ENCODE measurements at regions not wholly inside any gene's neighbourhood (a gene's known extent, or its start where the extent isn't known, plus 50 kb on each side); places are given as distances from the start of the nearest gene placed in this dataset.
"Not testable (repeated sequence)": the region's sequence is repeated elsewhere in the genome, so short reads cannot be mapped to it uniquely, and the experiment has no call there.

DNA sequence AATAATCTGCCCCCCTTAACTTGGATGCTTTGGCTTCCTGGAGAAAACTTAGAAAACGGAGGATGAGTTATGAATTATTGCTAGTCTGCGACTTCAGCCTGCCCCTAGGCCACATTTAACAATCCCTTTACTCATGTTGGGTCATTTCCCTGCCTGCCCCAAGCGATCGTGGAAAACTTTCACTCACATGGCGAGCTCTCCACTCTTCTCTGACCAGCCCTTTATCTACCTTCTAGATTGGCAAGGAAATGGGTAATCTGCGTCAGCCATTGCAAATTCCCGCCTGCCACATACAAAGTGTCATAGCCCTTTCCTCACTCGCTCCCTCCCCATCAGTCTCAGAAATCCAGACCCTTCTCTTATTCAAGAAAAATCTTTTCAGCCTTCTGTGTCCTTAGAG lies 154.3 kb upstream of the IRS2 start:
- intact Hi-C loops (cut with micrococcal nuclease; ENCODE audit: unreplicated experiment) = no loop called here
- no TSS peak for BruUV-seq (replicated peaks)
- Mint-ChIP-seq H3K4me3 (ENCODE audit: low read depth, unreplicated experiment) (no peak overlapping the region), H3K27me3 (ENCODE audit: unreplicated experiment) (no peaks in the 10 kb centered on the region), H3K9me3 (ENCODE audit: low read depth, unreplicated experiment) (no peaks in the 10 kb centered on the region), H3K4me1 (ENCODE audit: low read depth, unreplicated experiment) (no peaks in the 10 kb centered on the region), H3K36me3 (ENCODE audit: insufficient read depth, unreplicated experiment) (peaks cover 3% of the 10 kb centered on the region), H3K27ac (ENCODE audit: unreplicated experiment) (no peak overlapping the region)
- TF ChIP-seq, protein P1, sequence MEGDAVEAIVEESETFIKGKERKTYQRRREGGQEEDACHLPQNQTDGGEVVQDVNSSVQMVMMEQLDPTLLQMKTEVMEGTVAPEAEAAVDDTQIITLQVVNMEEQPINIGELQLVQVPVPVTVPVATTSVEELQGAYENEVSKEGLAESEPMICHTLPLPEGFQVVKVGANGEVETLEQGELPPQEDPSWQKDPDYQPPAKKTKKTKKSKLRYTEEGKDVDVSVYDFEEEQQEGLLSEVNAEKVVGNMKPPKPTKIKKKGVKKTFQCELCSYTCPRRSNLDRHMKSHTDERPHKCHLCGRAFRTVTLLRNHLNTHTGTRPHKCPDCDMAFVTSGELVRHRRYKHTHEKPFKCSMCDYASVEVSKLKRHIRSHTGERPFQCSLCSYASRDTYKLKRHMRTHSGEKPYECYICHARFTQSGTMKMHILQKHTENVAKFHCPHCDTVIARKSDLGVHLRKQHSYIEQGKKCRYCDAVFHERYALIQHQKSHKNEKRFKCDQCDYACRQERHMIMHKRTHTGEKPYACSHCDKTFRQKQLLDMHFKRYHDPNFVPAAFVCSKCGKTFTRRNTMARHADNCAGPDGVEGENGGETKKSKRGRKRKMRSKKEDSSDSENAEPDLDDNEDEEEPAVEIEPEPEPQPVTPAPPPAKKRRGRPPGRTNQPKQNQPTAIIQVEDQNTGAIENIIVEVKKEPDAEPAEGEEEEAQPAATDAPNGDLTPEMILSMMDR (IDR thresholded peaks at IDR 0.05; ENCODE audit: unreplicated experiment) = no peak
- DNase-seq = no peak
- CTCF ChIA-PET = no interaction called here

DNA sequence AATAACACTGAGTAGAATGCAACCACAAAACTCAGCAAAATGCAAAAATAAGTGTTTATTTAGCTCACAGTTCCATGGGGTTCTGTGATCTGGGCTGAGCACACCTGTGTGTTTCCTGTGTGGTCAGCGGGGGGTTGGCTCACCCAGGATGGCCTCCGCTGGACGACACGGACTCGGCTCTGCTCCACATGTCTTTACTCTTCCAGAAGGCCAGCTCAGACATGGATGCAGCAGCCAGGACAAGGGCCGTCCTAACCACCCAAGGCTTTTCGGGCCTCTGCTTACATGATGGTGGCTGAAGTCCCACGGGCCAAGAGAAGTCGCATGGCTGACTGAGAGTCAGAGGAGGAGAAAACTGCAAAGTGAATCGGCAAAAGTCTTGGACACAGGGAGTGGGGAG lies 153.5 kb upstream of the IRS2 start:
- Mint-ChIP-seq H3K27ac (ENCODE audit: unreplicated experiment) (no peak overlapping the region), H3K4me1 (ENCODE audit: low read depth, unreplicated experiment) (no peaks in the 10 kb centered on the region), H3K27me3 (ENCODE audit: unreplicated experiment) (no peaks in the 10 kb centered on the region), H3K4me3 (ENCODE audit: low read depth, unreplicated experiment) (no peak overlapping the region), H3K9me3 (ENCODE audit: low read depth, unreplicated experiment) (no peaks in the 10 kb centered on the region), H3K36me3 (ENCODE audit: insufficient read depth, unreplicated experiment) (no peaks in the 10 kb centered on the region)
- DNase-seq = no peak
- TF ChIP-seq, protein P1 (IDR thresholded peaks at IDR 0.05; ENCODE audit: unreplicated experiment) = no peak
- intact Hi-C loops (cut with micrococcal nuclease; ENCODE audit: unreplicated experiment) = no loop called here
- no TSS peak for BruUV-seq (replicated peaks)
- CTCF ChIA-PET = no interaction called here

DNA sequence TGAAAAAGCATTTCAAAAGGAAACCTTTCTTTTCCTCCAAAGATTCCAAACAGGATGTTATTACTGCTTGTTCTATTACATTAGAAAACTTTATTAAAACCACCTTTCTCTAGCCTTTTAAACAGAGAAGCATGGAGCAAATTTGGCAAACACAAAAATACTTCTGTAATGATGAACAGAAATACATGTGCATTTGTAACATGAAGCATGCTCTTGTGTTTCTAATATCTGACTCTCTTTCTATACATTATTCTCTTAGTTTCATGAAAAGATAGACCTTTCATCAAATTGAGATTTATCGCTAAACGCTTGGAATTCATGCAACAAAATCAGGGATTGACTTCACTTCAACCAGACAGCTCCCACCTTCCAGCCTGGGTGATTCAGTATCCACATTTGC lies 152.8 kb upstream of the IRS2 start:
- Mint-ChIP-seq H3K9me3 (ENCODE audit: low read depth, unreplicated experiment) (no peaks in the 10 kb centered on the region), H3K27me3 (ENCODE audit: unreplicated experiment) (no peaks in the 10 kb centered on the region), H3K36me3 (ENCODE audit: insufficient read depth, unreplicated experiment) (no peaks in the 10 kb centered on the region), H3K4me3 (ENCODE audit: low read depth, unreplicated experiment) (no peak overlapping the region), H3K4me1 (ENCODE audit: low read depth, unreplicated experiment) (no peaks in the 10 kb centered on the region), H3K27ac (ENCODE audit: unreplicated experiment) (no peak overlapping the region)
- BruUV-seq (replicated peaks) = no TSS peak
- intact Hi-C loops (cut with micrococcal nuclease; ENCODE audit: unreplicated experiment) = no loop called here
- CTCF ChIA-PET = no interaction called here
- TF ChIP-seq, protein P1 (IDR thresholded peaks at IDR 0.05; ENCODE audit: unreplicated experiment) = no peak
- no peak for DNase-seq

DNA sequence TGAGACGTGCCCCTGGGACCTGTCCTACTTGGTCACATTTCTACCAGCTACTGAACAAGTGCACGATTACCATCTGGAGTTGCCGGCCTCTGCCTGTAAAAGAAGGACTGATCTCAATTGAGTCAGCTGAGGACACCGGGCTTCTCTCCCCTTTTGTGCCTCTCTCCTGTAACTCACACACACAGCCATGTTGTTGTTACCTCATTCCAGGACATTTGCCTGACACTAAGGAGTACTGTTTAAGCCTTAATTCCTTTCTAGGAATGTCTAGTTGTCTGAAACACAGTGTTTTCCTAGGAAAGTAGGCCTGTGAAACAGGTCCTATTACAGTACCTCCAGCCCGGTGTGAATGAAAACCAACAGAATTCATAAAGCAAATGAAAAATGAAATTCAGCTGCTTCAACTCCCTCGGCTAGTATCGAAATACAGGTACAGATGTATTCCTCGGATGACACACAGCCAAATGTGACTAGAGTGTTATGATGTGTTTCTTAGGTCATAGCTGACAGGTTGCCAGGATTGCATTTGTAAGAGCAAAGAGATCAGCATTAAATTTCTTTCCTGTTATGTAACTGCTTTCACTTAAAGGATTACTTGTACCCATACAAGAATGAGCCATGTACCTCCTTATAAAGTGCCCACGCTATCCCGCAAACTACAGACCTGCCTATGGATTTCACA lies 152.0 kb upstream of the IRS2 start:
- no TSS peak for BruUV-seq (replicated peaks)
- Mint-ChIP-seq H3K36me3 (ENCODE audit: insufficient read depth, unreplicated experiment) (no peaks in the 10 kb centered on the region), H3K4me3 (ENCODE audit: low read depth, unreplicated experiment) (no peak overlapping the region), H3K9me3 (ENCODE audit: low read depth, unreplicated experiment) (no peaks in the 10 kb centered on the region), H3K27ac (ENCODE audit: unreplicated experiment) (no peak overlapping the region), H3K4me1 (ENCODE audit: low read depth, unreplicated experiment) (no peaks in the 10 kb centered on the region), H3K27me3 (ENCODE audit: unreplicated experiment) (no peaks in the 10 kb centered on the region)
- no peak for DNase-seq
- TF ChIP-seq, protein P1 (IDR thresholded peaks at IDR 0.05; ENCODE audit: unreplicated experiment) = no peak
- intact Hi-C loops (cut with micrococcal nuclease; ENCODE audit: unreplicated experiment) = no loop called here
- CTCF ChIA-PET = no interaction called here

DNA sequence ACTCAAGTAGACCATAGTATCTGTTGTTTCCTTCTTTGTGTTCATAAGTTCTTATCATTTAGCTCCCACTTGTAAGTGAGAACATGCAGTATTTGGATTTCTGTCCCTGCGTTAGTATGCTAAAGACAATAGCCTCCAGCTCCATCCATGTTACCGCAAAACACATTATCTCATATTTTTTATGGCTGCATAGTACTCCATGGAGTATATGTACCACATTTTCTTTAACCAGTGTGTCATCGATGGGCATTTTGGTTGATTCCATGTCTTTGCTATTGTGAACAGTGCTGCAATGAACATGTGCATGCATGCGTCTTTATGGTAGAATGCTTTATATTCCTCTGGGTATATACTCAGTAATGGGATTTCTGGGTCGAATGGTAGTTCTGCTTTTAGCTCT lies 148.1 kb upstream of the IRS2 start:
- H3K9me3 Mint-ChIP-seq (ENCODE audit: low read depth, unreplicated experiment); H3K36me3 Mint-ChIP-seq (ENCODE audit: insufficient read depth, unreplicated experiment); H3K4me1 Mint-ChIP-seq (ENCODE audit: low read depth, unreplicated experiment); H3K4me3 Mint-ChIP-seq (ENCODE audit: low read depth, unreplicated experiment); DNase-seq; CTCF ChIA-PET; BruUV-seq (replicated peaks); H3K27me3 Mint-ChIP-seq (ENCODE audit: unreplicated experiment); H3K27ac Mint-ChIP-seq (ENCODE audit: unreplicated experiment): not testable (repeated sequence)
- intact Hi-C loops (cut with micrococcal nuclease; ENCODE audit: unreplicated experiment) = loop anchor here (5.0 kb wide), 1 partner anchor 173 kb away; no protein-coding TSS in a partner anchor

Data from Calu3 (cell line).